Mammary epithelial cell (primary cell): ENCODE measurements at regions not wholly inside any gene's neighbourhood (a gene's known extent, or its start where the extent isn't known, plus 50 kb on each side); places are given as distances from the start of the nearest gene placed in this dataset.

Experiments used
- CTCF ChIP-seq, 2 donors: IDR thresholded peaks in 1 of 2; conservative IDR thresholded peaks in 1 of 2; 2 replicates each; pipeline ENCODE4 v1.5.1; 2011 to 2012; ENCODE audit warnings: inconsistent platforms in 2 of 2, low read length in 2 of 2, mild to moderate bottlenecking in 2 of 2, control low read depth in 1 of 2, low read depth in 1 of 2; ENCODE audit not compliant: insufficient read depth in 1 of 2; ENCODE audit errors: extremely low read depth in 1 of 2
- EZH2 ChIP-seq: IDR thresholded peaks from 2 replicates; pipeline ENCODE4 v1.6.1; 2012; ENCODE audit warnings: low read length, inconsistent platforms, borderline replicate concordance

GRCh38 chr3:34758630-34759261 is 880.6 kb upstream of the ARPP21 start:
- TF ChIP-seq CTCF (conservative IDR thresholded peaks at IDR 0.05 in 1 of 2, IDR thresholded peaks at IDR 0.05 in 1 of 2; ENCODE audit: extremely low read depth in 1 of 2, insufficient read depth in 1 of 2, low read depth in 1 of 2, low read length in 2 of 2), result no peak
- TF ChIP-seq EZH2, result no peak
